ENCODE measurements at regions not wholly inside any gene's neighbourhood (a gene's known extent, or its start where the extent isn't known, plus 50 kb on each side); places are given as distances from the start of the nearest gene placed in this dataset.

DNA sequence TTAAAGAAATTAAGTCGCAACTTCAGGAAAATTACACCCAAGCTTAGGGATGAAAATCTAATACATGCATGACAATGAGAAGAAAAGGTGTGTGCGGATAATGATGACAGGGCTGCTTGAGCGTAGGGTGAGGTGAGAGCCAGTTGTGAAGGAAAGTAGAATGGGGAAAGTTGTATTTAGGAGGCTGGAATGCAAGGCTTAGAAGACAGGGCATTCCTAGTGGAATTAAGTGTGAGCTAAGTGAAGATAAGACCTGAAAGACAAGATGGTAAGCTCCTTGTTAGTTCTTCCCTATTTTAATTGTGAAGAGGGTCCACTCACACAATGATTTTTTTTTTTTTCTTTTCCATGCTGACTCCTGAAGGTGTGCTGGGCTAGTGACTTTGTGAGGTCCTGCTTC, 519.5 kb upstream of the SALL1 start:
- Mint-ChIP-seq H3K27me3 (no peaks in the 10 kb centered on the region), H3K4me3 (no peak overlapping the region), H3K9me3 (peaks cover 0 to 3% of the 10 kb centered on the region in 2 donors), H3K4me1 (no peaks in the 10 kb centered on the region), H3K27ac (no peak overlapping the region), H3K36me3 (no peaks in the 10 kb centered on the region)
- DNase-seq = no peak
- ATAC-seq (replicated peaks) = no peak

DNA sequence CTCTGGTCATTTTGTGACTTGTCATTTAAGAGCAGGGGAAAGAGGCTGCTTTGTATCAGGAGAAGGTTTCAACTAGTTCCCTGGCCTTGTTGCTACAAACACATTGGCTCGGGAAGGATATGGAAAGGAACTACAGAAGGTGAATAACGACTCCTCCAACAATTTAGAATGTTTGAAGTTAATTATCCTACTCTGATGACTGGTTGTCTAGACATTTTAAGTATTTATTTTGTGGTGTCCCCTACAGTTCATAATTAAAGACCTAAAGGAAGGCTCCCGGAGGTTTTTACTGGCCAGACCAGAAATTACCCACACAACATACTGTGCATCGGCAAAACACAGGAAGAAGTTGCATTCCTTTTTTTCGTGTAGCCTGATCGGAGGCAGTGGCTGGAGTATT, 515.8 kb upstream of the SALL1 start:
- Mint-ChIP-seq H3K27ac (no peak overlapping the region), H3K27me3 (no peaks in the 10 kb centered on the region), H3K4me1 (no peaks in the 10 kb centered on the region), H3K36me3 (no peaks in the 10 kb centered on the region), H3K4me3 (no peak overlapping the region), H3K9me3 (peaks cover 0 to 6% of the 10 kb centered on the region in 2 donors)
- no peak for ATAC-seq (replicated peaks)
- DNase-seq = no peak

DNA sequence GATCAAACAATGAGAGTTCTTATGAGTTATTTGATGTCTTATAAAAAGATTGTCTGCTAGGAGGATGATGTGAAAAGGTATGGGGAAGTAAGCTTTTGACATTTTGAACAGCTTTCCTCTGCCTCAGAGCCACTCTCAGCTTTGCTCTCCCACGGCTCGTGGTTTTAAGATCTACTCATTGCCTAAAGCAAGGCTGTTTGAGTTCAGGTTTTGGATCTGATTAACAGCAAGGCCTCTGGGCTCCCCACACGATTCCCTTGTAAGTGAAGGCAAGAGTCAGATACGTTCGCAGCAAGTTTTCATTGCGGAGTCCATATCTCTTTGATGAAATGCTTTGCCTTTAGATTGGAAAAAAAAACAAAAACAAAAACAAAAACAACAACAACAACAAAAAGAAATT, 515.0 kb upstream of the SALL1 start:
- Mint-ChIP-seq H3K4me3 (no peak overlapping the region), H3K27me3 (no peaks in the 10 kb centered on the region), H3K4me1 (no peaks in the 10 kb centered on the region), H3K27ac (no peak overlapping the region), H3K36me3 (no peaks in the 10 kb centered on the region), H3K9me3 (peaks cover 0 to 6% of the 10 kb centered on the region in 2 donors)
- DNase-seq = no peak
- ATAC-seq (replicated peaks) = no peak

DNA sequence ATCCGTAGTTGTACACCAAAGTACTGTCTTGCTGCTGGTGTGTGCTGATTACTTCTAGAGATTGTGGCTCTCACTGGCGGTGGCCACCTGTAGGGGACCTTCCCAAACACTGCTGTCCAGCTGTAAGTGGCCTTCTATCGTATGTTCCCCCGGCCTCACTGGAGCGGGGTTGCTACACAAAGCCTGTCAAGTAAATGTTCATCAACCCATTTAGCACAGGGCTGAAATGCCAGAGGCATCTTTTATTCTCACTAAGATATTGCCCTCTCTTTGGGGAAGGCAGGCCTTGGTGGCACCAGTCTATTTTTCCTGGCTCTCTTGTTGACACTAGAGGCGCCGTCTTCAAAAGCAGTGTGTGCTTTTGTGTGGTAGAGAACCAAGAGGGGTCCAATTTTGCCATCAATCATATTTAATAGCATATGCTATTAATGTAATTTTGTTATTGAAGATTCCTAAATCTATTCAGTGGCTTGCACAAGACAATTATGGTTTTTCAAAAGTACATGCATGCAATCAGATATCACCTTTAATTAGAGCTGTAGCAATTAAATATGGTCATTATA, 514.4 kb upstream of the SALL1 start:
- no peak for ATAC-seq (replicated peaks)
- no peak overlapping the region for H3K27ac Mint-ChIP-seq
- no peak overlapping the region for H3K4me3 Mint-ChIP-seq
- peaks cover 0 to 6% of the 10 kb centered on the region in 2 donors for H3K9me3 Mint-ChIP-seq
- no peak for DNase-seq
- no peaks in the 10 kb centered on the region for H3K4me1 Mint-ChIP-seq
- no peaks in the 10 kb centered on the region for H3K27me3 Mint-ChIP-seq
- H3K36me3 Mint-ChIP-seq = no peaks in the 10 kb centered on the region

DNA sequence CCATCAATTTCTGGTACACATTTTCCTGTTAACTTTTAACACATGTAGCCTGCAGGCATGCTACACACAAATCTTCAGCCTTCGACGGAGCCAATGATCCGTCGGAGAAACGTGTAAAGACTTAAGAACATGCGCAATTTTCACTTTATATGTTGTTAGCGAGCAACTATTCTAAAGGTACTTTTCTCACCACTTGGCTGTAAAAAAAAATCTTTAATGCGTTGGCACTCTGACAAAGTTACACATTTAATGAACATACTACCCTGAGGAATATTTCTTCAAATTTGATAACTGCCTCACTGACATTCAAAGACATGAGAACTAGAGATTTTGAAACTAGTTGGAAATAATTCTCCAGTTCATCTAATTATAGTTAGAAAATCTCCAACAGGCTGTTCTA, 507.5 kb upstream of the SALL1 start:
- Mint-ChIP-seq H3K9me3 (peaks cover 3 to 6% of the 10 kb centered on the region in 2 donors), H3K36me3 (no peaks in the 10 kb centered on the region), H3K27me3 (no peaks in the 10 kb centered on the region), H3K4me3 (no peak overlapping the region), H3K4me1 (no peaks in the 10 kb centered on the region), H3K27ac (no peak overlapping the region)
- ATAC-seq (replicated peaks) (no peak), DNase-seq (no peak)

DNA sequence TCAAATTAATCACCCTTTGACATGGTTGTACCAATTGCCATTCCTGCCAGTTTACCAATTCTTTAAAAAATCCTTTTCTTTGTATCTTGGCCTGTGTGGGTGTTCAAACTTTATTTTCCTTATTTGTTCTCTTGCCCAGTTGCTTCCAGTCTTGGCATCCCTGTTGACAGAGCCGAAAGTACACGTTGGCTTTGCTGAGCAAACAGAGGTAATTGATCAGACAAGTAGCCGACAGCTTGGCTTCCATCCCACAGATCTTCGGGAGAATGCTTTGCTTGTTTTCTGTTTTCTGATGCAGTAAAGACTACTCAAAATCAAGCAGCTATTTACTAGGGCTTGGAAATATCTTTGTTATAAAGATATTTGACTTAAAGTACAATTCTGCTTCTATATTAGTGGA, 506.8 kb upstream of the SALL1 start:
- DNase-seq (no peak), ATAC-seq (replicated peaks) (no peak)
- Mint-ChIP-seq H3K9me3 (peaks cover 4 to 9% of the 10 kb centered on the region in 2 donors), H3K27ac (no peak overlapping the region), H3K27me3 (no peaks in the 10 kb centered on the region), H3K4me1 (no peaks in the 10 kb centered on the region), H3K4me3 (no peak overlapping the region), H3K36me3 (no peaks in the 10 kb centered on the region)

DNA sequence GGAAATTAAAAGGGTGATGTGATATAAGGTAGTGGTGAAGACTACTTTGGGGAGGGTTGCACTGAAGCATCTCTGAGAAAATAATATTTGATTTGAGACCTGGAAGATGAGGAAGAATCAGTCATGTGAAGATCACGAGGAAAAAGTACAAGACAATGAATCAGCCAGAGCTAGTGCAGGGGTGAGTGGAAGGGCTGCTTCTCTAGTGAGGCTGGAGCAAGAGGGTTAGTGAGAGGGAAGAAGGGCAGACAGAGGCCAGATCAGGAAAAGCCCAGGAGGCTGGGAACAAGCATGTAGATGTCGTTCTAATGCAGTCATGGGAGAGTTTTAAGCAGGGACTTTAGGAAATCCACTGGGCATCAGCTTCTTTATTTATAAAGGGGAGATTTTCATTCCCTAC, 504.2 kb upstream of the SALL1 start:
- Mint-ChIP-seq H3K4me1 (no peaks in the 10 kb centered on the region), H3K27me3 (no peaks in the 10 kb centered on the region), H3K4me3 (no peak overlapping the region), H3K27ac (no peak overlapping the region), H3K36me3 (no peaks in the 10 kb centered on the region), H3K9me3 (peaks cover 4 to 10% of the 10 kb centered on the region in 2 donors)
- ATAC-seq (replicated peaks) (no peak), DNase-seq (no peak)

DNA sequence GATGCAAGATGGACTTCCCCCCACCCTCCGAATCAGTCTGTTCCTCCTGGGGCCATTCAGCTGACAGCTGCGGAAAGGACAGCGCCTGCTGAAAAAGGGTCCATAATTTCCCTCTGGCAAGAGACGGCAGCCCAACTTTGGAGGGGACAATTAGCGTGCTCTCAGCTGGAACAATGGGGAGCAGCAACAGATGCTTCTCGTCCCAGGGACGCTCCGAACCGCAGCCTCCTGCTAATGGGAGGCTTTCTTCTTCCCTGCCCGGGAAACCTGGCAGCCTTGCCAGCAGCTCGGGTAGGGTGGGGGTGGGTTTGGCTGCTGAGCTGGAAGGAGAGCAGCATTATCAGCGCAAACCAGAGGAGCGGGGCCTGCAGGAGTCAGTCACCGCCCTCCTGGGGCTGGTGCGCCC, 500.0 kb upstream of the SALL1 start:
- Mint-ChIP-seq H3K36me3 (no peaks in the 10 kb centered on the region), H3K4me3 (no peak overlapping the region), H3K27me3 (no peaks in the 10 kb centered on the region), H3K4me1 (no peaks in the 10 kb centered on the region), H3K27ac (no peak overlapping the region), H3K9me3 (peaks cover 4 to 9% of the 10 kb centered on the region in 2 donors)
- no peak for ATAC-seq (replicated peaks)
- no peak for DNase-seq

DNA sequence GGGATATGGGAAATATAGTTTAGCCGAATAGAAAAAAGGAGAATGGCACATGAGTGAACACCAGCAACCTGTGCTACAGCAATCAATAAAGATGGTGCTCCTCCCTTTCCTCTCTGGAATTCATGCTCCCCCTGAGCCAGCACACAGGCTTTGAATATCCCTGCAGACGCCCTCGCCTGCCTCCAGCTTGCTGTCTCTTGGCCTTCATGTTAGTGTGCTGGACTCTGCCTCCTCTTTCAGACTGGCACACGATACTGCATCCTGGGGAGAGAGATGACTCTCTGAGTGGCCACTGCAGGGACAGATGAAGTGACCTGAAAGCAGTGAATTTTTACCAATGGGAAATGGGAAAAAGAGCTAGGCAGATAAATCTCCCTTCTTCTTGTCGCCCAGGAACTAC, 498.6 kb upstream of the SALL1 start:
- Mint-ChIP-seq H3K27ac (no peak overlapping the region), H3K9me3 (peaks cover 4 to 7% of the 10 kb centered on the region in 2 donors), H3K4me1 (no peaks in the 10 kb centered on the region), H3K4me3 (no peak overlapping the region), H3K36me3 (no peaks in the 10 kb centered on the region), H3K27me3 (no peaks in the 10 kb centered on the region)
- no peak for DNase-seq
- ATAC-seq (replicated peaks) = no peak

DNA sequence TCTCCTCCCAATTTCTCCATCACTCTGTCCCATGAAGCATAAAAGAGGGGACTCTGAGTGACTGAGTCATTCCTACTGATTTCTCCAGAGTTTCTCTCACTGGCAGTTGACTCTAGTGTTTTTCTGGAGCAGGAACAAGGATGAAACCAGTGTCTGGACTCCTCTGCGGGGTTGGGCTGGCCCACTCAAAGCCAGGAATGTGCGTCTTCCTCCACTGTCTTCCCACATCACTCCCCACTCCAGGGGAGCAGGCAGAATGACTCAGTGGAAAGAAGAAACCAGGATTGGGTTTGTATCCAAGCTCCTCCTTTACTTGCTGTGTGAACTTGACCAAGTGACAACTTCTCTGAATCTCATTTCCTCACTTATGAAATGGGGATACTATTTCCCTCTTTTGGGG, 497.5 kb upstream of the SALL1 start:
- no peak overlapping the region for H3K27ac Mint-ChIP-seq
- peaks cover 6% of the 10 kb centered on the region in 2 donors for H3K9me3 Mint-ChIP-seq
- ATAC-seq (replicated peaks) = no peak
- no peak for DNase-seq
- no peak overlapping the region for H3K4me3 Mint-ChIP-seq
- no peaks in the 10 kb centered on the region for H3K36me3 Mint-ChIP-seq
- no peaks in the 10 kb centered on the region for H3K27me3 Mint-ChIP-seq
- H3K4me1 Mint-ChIP-seq = no peaks in the 10 kb centered on the region

DNA sequence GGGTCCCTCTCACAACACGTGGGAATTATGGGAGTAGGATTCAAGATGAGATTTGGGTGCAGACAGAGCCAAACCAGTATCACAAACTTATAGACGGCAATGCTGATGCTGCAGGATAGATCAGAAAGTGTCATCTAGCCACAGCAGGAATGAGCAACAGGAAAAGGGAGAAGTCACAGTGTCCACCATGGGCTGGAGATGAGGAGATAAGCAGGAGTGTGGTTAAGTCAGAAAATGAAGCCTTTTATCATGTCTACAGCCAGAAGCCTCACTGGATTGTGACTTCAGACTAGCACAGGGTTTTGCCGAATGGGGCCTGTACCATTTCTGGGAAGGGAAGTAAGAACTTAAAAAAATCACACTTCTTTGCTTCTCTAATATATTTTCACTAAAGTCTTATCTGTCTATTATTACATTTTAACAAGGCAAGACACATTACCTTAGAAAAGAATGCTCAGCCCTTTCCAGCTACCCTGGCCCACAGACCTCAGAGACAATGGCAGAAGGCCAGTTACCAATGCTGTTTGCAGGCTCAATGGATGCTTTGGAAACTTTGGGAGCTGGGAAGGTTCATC, 490.2 kb upstream of the SALL1 start:
- H3K27me3 Mint-ChIP-seq = peaks cover 8 to 11% of the 10 kb centered on the region in 2 donors
- no peak for DNase-seq
- ATAC-seq (replicated peaks) = no peak
- peaks cover 8 to 16% of the 10 kb centered on the region in 2 donors for H3K9me3 Mint-ChIP-seq
- no peak overlapping the region for H3K27ac Mint-ChIP-seq
- H3K36me3 Mint-ChIP-seq = no peaks in the 10 kb centered on the region
- no peak overlapping the region for H3K4me3 Mint-ChIP-seq
- no peaks in the 10 kb centered on the region for H3K4me1 Mint-ChIP-seq

DNA sequence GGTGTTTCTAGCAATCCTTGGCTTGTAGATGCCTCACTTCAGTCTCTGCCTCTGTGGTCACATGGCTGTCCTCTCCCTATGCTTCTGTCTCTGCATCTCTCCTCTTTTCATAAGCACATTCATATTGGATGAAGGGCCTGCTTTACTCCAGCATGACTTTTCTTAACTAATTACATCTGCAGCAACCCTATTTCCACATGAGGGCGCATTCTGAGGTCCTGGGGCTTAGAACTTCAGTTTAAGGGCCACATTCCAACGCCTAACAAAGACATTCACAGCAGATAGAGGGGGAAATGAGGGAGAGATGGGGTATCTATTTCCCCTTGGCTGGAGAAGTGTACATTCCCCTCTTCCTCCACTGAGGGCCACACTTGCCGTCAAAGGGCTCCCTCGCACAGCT, 489.1 kb upstream of the SALL1 start:
- Mint-ChIP-seq H3K27me3 (peaks cover 8 to 11% of the 10 kb centered on the region in 2 donors), H3K36me3 (no peaks in the 10 kb centered on the region), H3K4me3 (no peak overlapping the region), H3K9me3 (peaks cover 10 to 16% of the 10 kb centered on the region in 2 donors), H3K27ac (no peak overlapping the region), H3K4me1 (no peaks in the 10 kb centered on the region)
- ATAC-seq (replicated peaks) (no peak), DNase-seq (no peak)

DNA sequence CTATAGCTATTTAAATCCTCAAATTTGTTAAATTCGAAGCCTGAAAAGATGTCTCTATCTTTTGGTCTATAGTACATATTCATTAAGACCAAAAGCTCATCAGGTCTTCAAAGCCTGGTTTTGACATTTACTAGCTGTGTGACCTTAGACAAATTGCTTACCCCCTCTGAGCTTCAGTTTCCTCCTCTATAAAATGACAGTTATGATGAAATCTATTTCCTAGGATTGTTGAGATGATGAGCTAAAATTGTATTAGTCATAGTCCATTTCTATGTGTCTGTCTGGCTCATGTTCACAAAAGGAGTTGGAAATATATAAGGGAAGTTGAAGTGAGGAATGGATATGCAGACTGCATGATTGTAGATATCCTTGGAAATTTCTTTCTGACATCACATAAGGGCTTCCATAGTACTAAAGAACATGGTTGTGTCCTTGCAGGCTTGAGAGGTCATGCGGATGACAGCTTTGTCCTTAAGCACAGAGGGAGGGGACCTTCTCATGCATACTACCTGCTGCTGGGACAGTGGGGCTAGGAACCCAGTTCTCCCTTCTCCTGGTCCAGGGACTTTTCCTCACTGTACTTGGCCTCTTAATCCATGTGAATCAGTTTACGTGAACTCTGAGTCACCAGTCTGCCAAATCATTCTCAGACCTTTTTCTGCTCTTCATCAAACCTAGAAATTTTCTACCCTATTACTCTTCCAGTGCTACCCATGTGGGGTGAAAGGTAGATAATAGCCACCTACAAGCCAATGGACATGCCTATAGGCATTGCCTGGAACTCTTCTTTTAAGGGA, 487.5 kb upstream of the SALL1 start:
- Mint-ChIP-seq H3K27ac (no peak overlapping the region), H3K9me3 (peaks cover 7 to 12% of the 10 kb centered on the region in 2 donors), H3K4me3 (no peak overlapping the region), H3K36me3 (no peaks in the 10 kb centered on the region), H3K4me1 (no peaks in the 10 kb centered on the region), H3K27me3 (peaks cover 8 to 11% of the 10 kb centered on the region in 2 donors)
- DNase-seq (no peak), ATAC-seq (replicated peaks) (no peak)

DNA sequence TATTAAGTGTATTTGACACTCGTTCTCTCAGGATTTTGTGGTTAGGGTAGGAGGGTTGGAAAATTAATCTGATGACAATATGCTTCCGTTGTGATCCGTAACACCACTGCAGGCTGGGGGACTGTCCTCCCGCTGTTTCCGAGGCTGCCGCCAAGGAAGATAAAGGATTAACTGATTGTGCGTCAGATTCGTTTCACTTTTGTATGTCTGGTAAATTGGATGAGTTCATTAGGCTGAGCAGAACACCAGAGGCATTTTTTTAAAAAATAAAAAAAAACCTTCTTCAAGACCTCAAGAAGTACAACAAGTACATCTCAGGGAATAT, 486.7 kb upstream of the SALL1 start:
- ATAC-seq (replicated peaks) = no peak
- peaks cover 8 to 11% of the 10 kb centered on the region in 2 donors for H3K27me3 Mint-ChIP-seq
- no peak overlapping the region for H3K27ac Mint-ChIP-seq
- DNase-seq = no peak
- H3K9me3 Mint-ChIP-seq = peaks cover 7 to 12% of the 10 kb centered on the region in 2 donors
- H3K4me3 Mint-ChIP-seq = no peak overlapping the region
- no peaks in the 10 kb centered on the region for H3K4me1 Mint-ChIP-seq
- no peaks in the 10 kb centered on the region for H3K36me3 Mint-ChIP-seq
